ENCODE measurements at regions not wholly inside any gene's neighbourhood (a gene's known extent, or its start where the extent isn't known, plus 50 kb on each side); places are given as distances from the start of the nearest gene placed in this dataset.

- no peaks in the 10 kb centered on the region for H3K27me3 ChIP-seq (ENCODE audit: control insufficient read depth in 2 of 2, insufficient read depth in 2 of 2, low read length in 2 of 2)
- no peaks in the 10 kb centered on the region for H3K9me1 ChIP-seq (replicated peaks; ENCODE audit: control insufficient read depth, extremely low read depth, insufficient read depth, low read length)
- no peaks in the 10 kb centered on the region for H3K4me1 ChIP-seq (ENCODE audit: control insufficient read depth, extremely low read depth, insufficient read depth, low read length)
- H3K79me2 ChIP-seq (ENCODE audit: control insufficient read depth, insufficient read depth, low read length) = no peaks in the 10 kb centered on the region
- BruUV-seq (replicated peaks) = no TSS peak
- TF ChIP-seq GATA2 (IDR thresholded peaks at IDR 0.05; ENCODE audit: insufficient read depth, insufficient read length, low read depth, low read length) (no peak), JUN (IDR thresholded peaks at IDR 0.05; ENCODE audit: borderline replicate concordance, insufficient read depth, insufficient read length, low read depth) (no peak), MYC (IDR thresholded peaks at IDR 0.05; ENCODE audit: low read depth, low read length) (no peak), POLR2AphosphoS5 (IDR thresholded peaks at IDR 0.05; ENCODE audit: insufficient read depth, low read depth, low read length) (no peak), EZH2 (IDR thresholded peaks at IDR 0.05; ENCODE audit: borderline replicate concordance, low read depth, low read length, severe bottlenecking) (no peak), POLR2A (IDR thresholded peaks at IDR 0.05; ENCODE audit: low read depth, low read length) (no peak), FOS (IDR thresholded peaks at IDR 0.05; ENCODE audit: borderline replicate concordance, insufficient read depth, low read length) (no peak), CTCF (IDR thresholded peaks at IDR 0.05; ENCODE audit: extremely low read depth in 1 of 2, insufficient read depth in 1 of 2, low read depth in 1 of 2, low read length in 2 of 2) (no peak)
- TF ChIP-seq, protein P1, sequence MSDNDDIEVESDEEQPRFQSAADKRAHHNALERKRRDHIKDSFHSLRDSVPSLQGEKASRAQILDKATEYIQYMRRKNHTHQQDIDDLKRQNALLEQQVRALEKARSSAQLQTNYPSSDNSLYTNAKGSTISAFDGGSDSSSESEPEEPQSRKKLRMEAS (IDR thresholded peaks at IDR 0.05; ENCODE audit: insufficient read depth, insufficient read length) = no peak
- no peaks in the 10 kb centered on the region for H4K20me1 ChIP-seq (replicated peaks; ENCODE audit: control insufficient read depth, extremely low read depth, insufficient read depth, low read length)
- H3K4me3 ChIP-seq (replicated peaks in 1 of 3; ENCODE audit: insufficient read depth in 1 of 3, low read depth in 1 of 3, low read length in 3 of 3) = no peak overlapping the region
- DNase-seq (ENCODE audit: low read depth, low spot score) (no peak), FAIRE-seq (no peak)
- ChIA-PET POLR2A (no interaction called here), CTCF (no interaction called here)
- H3K9ac ChIP-seq (replicated peaks; ENCODE audit: extremely low read depth, insufficient read depth, low read length) = no peak overlapping the region
- no peak overlapping the region for H2AFZ ChIP-seq (ENCODE audit: low read depth, low read length)
- no peak overlapping the region for H3K4me2 ChIP-seq (ENCODE audit: insufficient read depth, low read length)
- H3K27ac ChIP-seq (ENCODE audit: insufficient read depth, low read depth, low read length) = no peak overlapping the region
- no peaks in the 10 kb centered on the region for H3K36me3 ChIP-seq (ENCODE audit: control insufficient read depth in 2 of 2, extremely low read depth in 1 of 2, insufficient read depth in 2 of 2, low read length in 2 of 2)
- intact Hi-C loops (cut with micrococcal nuclease) = no loop called here
- dilution Hi-C loops (cut with MboI; ENCODE audit: extremely low pct_ligation_motif_present, low sequenced_read_pairs) = no loop called here
- no peaks in the 10 kb centered on the region for H3K9me3 ChIP-seq (replicated peaks; ENCODE audit: control insufficient read depth, insufficient read depth, low read length)
These were observed 61.2 kb upstream of the PROK2 start for GRCh38 chr3:71846185-71846584.

Measured in endothelial cell of umbilical vein (primary cell).